Brain pericyte (primary cell): ENCODE measurements at regions not wholly inside any gene's neighbourhood (a gene's known extent, or its start where the extent isn't known, plus 50 kb on each side); places are given as distances from the start of the nearest gene placed in this dataset.

ENCODE experiments used
- DNase-seq: peaks from one replicate; pipeline ENCODE4 v3.0.0-alpha.2; 2012; ENCODE audit warnings: low read depth, low spot score

DNA sequence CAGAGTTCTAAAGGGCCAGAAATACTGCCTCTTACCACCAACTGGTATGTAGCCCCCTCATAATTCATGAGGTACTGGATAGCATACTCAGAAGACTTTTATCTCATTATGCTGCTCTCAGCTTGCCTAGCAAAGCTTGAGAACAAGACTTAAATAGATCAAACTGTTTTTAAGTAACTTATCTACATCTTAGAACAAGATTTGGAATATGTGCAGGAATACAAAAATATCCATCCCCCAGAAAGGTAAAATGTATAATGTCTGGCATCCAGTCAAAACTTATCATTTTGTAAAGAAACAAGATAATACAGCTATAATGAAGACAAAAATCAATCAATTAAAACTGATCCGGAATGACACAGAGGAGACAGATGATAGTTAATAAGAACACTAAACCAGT is 400.4 kb upstream of the TGFBR2 start:
- no peak for DNase-seq

GRCh38 chr3:30221619-30222018 is 384.8 kb upstream of the TGFBR2 start:
- no peak for DNase-seq

- DNase-seq: no peak
Measured at GRCh38 chr3:30222441-30222840, 384.0 kb upstream of the TGFBR2 start.

DNA sequence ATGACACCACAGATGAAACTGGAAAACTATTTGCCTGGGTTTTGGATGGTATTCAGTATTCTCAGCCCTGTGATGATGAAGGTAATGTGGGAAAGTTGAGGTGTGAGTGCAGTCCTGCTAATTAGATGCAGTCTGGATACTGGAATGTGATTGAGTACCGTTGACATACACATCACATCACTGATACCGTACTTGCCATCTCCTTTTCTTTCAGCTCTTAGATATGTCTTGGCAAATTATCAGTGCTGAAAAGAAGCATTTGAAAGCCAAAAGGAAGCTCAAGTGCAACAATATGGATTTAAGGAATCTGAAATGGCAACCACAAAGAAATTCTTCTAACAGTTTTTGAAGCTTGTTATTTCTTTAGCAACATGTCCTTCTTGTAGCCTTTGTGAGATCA is 381.4 kb upstream of the TGFBR2 start:
- DNase-seq: no peak

DNA sequence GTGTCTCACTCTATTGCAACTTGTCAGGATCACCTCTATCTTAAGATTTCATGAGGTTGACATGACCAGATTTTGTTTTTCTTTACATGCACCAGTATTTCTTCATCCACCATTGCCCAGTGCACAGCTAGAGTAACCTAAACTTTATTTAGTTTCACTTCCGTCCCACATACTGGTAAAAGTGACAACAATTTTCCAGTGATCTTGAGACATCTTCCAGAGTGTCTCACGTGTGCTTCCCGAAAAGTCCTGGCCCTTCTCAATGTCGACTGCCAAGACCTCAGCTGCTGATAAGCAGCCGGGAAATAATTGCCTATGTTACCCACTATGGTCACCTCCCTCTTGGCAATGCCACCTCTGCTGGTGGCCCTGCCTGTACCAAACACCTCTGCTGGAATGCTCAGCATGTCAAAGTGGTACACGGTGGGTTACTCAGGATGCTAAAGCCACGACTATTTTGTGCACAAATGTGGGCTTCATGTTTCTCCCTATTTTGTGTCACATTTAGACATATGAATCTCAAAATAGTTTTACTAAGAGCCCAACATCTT is 379.7 kb upstream of the TGFBR2 start:
- no peak for DNase-seq

DNA sequence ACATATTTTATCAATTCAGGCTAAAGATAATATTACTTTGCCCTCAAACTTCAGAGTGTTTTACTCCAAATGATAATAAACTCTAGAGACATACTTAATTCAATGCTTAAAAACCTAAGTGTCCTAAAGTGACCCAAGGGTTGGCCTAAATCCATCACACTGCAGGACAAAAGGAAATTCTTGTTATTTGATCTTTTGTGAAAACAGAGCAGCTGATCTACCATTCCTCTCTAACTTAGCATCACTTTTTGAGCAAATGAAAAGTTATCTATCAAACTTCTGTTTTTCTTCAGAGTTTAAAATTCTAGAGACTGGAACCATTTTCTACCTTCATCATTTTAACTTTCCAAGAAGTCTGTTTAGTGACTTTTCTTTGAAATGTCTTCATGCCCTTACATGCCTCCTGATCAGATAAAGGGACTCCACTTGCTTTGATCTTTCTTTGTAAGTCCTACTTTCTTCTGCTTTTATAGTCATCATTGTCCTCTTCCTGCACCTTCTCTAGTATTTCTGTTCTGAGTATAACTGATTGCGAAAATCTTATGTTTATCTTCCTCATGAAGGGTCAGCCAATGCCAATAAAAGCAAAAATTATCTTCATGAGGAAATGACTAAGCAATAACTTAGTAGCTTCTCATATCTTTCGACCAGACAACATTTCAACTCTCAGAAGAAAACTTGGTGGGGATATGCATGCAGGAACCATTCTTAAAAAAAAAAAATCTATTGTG is 378.7 kb upstream of the TGFBR2 start:
- peak; percentile 80 for DNase-seq

DNA sequence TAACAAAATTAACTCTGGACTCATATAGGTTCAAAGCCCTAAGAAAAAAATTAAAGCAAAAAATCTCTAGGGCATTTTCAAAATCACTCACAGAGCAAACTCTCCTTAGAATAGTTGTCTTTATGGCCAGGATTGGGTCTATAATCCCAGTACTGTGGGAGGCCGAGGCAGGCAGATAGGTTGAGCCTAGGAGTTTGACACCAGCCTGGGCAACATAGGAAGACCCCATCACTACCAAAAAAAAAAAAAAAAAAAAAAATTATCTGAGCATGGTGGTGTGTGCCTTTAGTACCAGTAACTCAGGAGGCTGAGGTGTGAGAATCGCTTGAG is 378.1 kb upstream of the TGFBR2 start:
- no peak for DNase-seq

DNA sequence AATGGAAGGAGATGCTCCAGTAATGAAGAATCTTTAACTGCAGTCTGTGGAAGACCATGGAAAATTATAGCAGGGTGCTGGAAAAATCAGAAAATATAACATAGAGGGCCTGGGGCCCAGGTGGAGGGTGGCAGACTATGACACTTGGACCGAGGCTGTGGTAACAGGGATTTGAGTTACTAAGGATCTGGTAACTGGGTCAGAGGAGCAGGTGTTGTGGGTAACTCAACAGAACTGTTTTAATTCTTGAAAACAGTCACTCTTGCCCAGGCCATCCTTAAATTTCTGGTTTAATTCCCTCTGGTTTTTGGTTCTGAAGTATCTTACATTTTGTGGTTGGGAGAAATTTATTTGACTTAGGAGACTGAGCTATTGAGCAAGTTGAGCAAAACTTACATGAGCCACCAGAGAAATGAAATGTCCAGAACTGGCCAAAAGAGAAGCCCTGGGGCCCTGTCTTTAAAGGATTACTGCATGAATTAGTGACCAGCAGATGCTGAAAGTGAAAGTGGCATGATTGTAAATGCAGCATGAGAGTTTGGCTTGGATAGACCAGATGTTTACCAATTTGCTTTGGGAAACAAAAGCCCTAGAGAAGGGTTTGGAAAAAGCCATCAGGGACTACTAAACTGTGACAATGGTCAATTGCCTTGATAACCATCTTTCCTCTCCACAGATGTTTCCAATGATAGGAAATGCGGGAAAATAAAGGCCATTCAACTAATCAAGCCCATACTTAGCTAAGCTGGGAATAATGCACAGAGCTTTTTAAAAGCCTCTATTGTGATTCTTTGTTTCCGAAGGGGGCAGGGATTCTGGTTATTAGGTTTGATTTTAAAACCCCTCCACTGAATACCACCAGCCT is 374.9 kb upstream of the TGFBR2 start:
- DNase-seq: no peak

GRCh38 chr3:30232142-30232541 is 374.3 kb upstream of the TGFBR2 start:
- DNase-seq: no peak

DNA sequence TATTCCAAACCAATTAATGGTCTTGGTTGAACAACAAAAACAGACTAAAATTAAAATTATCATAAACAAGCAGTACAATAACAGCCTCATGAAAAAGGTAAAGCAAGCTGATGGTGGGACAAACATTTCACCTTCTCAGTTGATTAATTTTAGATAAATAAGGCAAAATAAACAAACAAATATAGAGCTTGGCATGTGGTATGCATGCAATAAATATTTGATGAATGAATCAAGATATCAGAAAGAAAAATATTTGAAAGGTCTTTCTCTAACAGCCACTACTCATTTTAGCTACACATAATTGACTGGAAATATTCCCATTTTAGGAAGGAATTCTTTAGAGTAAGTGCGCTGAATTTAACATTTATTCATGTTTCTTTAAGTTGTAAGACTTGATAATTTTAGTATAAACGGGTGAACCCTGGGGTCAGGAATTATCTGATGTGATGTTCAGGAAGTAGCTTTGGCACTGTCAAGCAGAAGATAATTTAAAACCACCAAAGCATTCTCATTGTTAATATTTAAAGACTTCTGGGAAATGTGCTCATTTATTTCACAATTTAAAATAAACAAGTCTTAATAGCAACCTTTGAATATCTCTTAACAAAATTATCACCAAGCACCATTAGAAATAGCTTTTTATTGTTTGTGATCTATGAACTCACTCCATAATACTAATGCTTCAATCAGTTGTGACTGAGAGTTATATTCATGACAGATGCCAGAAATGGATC is 372.3 kb upstream of the TGFBR2 start:
- no peak for DNase-seq

GRCh38 chr3:30236011-30236410 is 370.4 kb upstream of the TGFBR2 start:
- DNase-seq: no peak

DNA sequence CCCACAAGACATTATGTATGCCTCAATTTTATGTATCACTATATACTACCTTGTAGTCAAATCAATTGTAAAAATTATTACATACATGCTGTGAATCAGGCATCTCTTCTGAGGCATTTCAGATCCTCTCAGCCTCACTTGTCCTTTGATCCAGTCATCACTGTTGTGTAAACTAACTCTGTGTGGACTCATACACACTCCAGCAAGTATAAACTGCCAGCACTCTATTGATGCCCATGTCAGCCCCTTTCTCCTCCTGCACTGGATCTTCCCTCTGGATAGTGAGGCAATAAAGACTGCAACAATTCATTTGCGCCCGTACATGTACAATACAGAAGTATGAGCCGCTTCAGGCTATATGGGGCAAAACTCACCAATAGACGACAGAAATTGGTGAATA is 364.7 kb upstream of the TGFBR2 start:
- no peak for DNase-seq

- no peak for DNase-seq
Measured at GRCh38 chr3:30245858-30246622, 360.4 kb upstream of the TGFBR2 start.

DNA sequence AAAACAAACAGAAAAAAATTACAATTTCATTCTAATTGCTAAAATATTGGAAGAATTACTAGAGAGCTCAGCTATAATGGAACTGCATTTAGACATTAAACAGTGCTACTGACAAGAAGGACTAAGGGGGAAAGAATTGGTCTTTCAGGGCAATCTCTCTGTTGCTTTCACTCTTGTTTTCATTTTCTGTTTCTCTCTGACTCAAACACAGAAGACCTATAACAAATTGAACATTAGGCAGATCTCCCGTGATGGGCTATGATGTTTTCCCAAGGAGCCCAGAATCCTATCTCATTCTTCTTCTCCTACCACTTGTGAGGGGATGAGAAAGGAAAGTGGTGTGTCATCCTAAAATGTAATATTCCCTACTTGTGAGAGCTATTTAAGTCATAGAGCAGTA is 358.0 kb upstream of the TGFBR2 start:
- no peak for DNase-seq

DNA sequence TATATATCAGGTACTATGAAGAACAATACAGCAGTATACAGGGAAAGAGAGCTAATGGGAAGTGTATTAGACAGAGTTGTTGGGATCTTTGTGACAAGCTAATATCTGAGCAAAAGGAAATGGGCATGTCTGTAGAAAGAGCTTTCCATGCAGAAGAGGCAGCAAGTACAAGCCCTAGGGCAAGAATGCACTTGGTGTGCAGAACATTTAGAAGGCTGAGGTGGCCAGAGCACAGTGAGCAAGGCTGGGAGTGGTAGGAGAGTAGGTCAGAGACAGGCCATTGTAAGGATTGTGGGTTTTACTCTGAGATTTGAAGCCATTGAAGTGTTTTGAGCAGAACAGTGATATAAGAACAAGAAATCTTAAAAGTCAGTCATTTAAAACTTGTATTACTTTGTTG is 353.9 kb upstream of the TGFBR2 start:
- no peak for DNase-seq

GRCh38 chr3:30253832-30254231 is 352.6 kb upstream of the TGFBR2 start:
- no peak for DNase-seq

DNA sequence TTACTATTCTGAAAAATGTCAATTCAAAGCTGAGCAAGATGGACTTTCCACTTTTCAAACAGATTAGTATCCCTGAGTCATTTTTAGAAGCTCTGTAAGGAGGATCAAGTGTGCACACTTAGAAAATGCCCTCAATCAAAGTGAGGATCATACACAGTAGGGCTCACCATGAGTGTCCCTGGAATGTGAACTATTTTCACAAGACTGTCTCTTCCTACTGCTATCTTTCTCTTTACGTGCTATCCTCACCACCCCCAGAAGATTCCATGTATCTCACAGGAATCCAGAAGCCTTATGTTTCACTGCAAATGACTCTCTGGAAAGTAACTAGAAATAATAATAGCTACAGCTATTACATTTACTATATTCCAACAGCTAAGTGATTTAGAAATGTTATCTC is 349.9 kb upstream of the TGFBR2 start:
- no peak for DNase-seq

- DNase-seq: peak; percentile 76
Measured at GRCh38 chr3:30258426-30259392, 347.7 kb upstream of the TGFBR2 start.

DNA sequence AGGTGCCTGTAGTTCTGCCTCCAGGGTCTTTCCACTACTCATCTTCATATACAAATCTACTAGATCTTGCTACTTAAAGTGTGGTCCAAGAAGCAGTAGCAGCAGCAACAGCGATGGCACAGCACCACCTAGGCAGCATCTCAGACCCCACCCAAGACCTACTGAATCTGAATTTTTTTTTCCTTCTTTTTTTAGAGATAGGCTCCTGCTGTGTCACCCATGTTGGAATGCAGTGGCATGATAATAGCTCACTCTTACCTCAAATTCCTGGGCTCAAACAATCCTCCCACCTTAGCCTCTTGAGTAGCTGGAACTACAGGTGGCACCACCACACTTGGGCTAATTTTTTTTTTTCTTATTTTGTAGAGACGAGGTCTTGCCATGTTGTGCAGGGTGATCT is 346.7 kb upstream of the TGFBR2 start:
- no peak for DNase-seq

GRCh38 chr3:30260762-30261161 is 345.6 kb upstream of the TGFBR2 start:
- no peak for DNase-seq
